Bronchial epithelial cell (primary cell): ENCODE measurements at regions not wholly inside any gene's neighbourhood (a gene's known extent, or its start where the extent isn't known, plus 50 kb on each side); places are given as distances from the start of the nearest gene placed in this dataset.

Experiments
- DNase-seq: peaks from one replicate; pipeline ENCODE4 v3.0.0-alpha.2; 2010; ENCODE audit warnings: low read depth
- FAIRE-seq: peaks from 2 replicates; lab custom pipeline; 2011; peaks lifted over from hg19 to GRCh38; lab: Jason Lieb, UNC
- H3K27me3 ChIP-seq: 2 replicates; pipeline ENCODE4 v1.5.1; 2011; ENCODE audit warnings: low read length; ENCODE audit not compliant: control insufficient read depth, insufficient read depth
- H3K36me3 ChIP-seq: 2 replicates; pipeline ENCODE4 v1.5.1; 2011; ENCODE audit warnings: low read length; ENCODE audit not compliant: control insufficient read depth, insufficient read depth
- H3K4me3 ChIP-seq: 2 replicates; pipeline ENCODE4 v1.5.1; 2011; ENCODE audit warnings: mild to moderate bottlenecking, low read depth, low read length, control low read depth
- CTCF ChIP-seq: IDR thresholded peaks from 2 replicates; pipeline ENCODE4 v1.5.1; 2011; ENCODE audit warnings: mild to moderate bottlenecking, moderate library complexity, low read length, control low read depth, inconsistent platforms; ENCODE audit not compliant: insufficient read depth, severe bottlenecking

- H3K4me3 ChIP-seq: no peak overlapping the region
- no peaks in the 10 kb centered on the region for H3K27me3 ChIP-seq
- no peak for TF ChIP-seq CTCF
- H3K36me3 ChIP-seq: no peaks in the 10 kb centered on the region
- DNase-seq (no peak), FAIRE-seq (no peak)
These were observed 393.1 kb downstream of the BRINP1 start for GRCh38 chr9:118976160-118976559.

GRCh38 chr9:118984607-118985006 is 384.6 kb downstream of the BRINP1 start:
- no peak for FAIRE-seq
- Histone ChIP-seq H3K36me3 (no peaks in the 10 kb centered on the region), H3K4me3 (no peak overlapping the region), H3K27me3 (no peaks in the 10 kb centered on the region)
- no peak for TF ChIP-seq CTCF
- no peak for DNase-seq

DNA sequence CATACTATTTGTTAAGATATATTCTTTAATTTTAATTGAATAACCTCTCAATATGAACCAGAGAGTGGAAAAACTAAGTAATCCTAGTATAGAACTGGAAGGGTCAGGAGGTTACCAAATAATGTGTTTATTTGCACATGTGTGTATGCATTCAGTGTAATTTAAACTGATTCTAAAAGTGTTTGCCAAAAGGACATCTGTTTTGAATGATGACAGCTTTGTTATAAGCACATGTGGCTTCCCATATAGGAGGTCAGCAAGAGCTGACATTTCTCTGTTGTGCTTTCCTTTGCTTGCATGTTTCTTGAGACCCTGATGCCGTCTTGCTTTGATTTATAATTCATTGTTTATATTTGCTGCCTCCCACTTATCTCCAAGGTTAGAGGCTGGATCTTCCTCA is 383.4 kb downstream of the BRINP1 start:
- DNase-seq: no peak
- TF ChIP-seq CTCF: no peak
- Histone ChIP-seq H3K4me3 (no peak overlapping the region), H3K36me3 (no peaks in the 10 kb centered on the region), H3K27me3 (no peaks in the 10 kb centered on the region)
- no peak for FAIRE-seq

DNA sequence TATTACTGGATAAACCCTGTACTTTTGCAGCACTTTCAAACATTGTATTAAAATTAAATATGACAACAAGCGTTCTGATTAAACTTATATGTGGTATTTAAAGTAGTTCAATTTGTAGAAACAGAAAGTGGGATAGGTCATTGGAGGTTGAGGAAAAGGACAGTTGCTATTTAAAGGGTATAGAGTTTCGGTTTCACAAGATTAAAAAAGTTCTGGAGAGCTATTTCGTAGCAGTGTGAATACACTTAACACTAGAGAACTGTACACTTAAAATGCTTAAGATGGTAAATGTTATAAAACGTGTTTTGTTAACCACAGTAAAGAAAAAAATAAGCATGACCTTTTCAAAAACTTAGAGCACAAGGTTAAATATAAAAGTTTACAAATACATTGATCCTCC is 382.1 kb downstream of the BRINP1 start:
- TF ChIP-seq CTCF: no peak
- Histone ChIP-seq H3K27me3 (no peaks in the 10 kb centered on the region), H3K4me3 (no peak overlapping the region), H3K36me3 (no peaks in the 10 kb centered on the region)
- FAIRE-seq (no peak), DNase-seq (no peak)

GRCh38 chr9:118990949-118991348 is 378.3 kb downstream of the BRINP1 start:
- DNase-seq (no peak), FAIRE-seq (no peak)
- TF ChIP-seq CTCF: no peak
- Histone ChIP-seq H3K4me3 (no peak overlapping the region), H3K27me3 (no peaks in the 10 kb centered on the region), H3K36me3 (no peaks in the 10 kb centered on the region)
